ENCODE measurements at regions not wholly inside any gene's neighbourhood (a gene's known extent, or its start where the extent isn't known, plus 50 kb on each side); places are given as distances from the start of the nearest gene placed in this dataset.
"Not testable (repeated sequence)": the region's sequence is repeated elsewhere in the genome, so short reads cannot be mapped to it uniquely, and the experiment has no call there.

GRCh38 chrX:73963682-73964081 is 111.2 kb upstream of the XIST start:
- Histone ChIP-seq H3K9me3 (ENCODE audit: control extremely low read depth in 1 of 3, control insufficient read depth in 2 of 3, insufficient read depth in 1 of 3, low read length in 2 of 3) (no peaks in the 10 kb centered on the region), H3K79me2 (ENCODE audit: control insufficient read depth, insufficient read depth, low read length) (peaks cover 80% of the 10 kb centered on the region), H3K4me1 (ENCODE audit: control insufficient read depth in 2 of 2, insufficient read depth in 2 of 2, low read length in 2 of 2) (no peaks in the 10 kb centered on the region), H3K27ac (ENCODE audit: low read length in 2 of 2) (no peak overlapping the region), H4K20me1 (ENCODE audit: control insufficient read depth, insufficient read depth, low read length, poor library complexity, severe bottlenecking) (peaks cover 15% of the 10 kb centered on the region), H2AFZ (ENCODE audit: insufficient read depth, low read depth, low read length, poor library complexity, severe bottlenecking) (no peak overlapping the region), H3K9ac (ENCODE audit: low read length) (no peak overlapping the region), H3K4me3 (ENCODE audit: control extremely low read depth in 1 of 5, extremely low read depth in 1 of 5, insufficient read depth in 1 of 5, low read depth in 2 of 5, low read length in 4 of 5) (no peak overlapping the region), H3K36me3 (replicated peaks in 1 of 2; ENCODE audit: control extremely low read depth in 1 of 2, control insufficient read depth in 1 of 2, extremely low read depth in 1 of 2, insufficient read depth in 2 of 2, low read length in 1 of 2) (peaks cover 0 to 9% of the 10 kb centered on the region in 2 experiments), H3K27me3 (replicated peaks in 1 of 4; ENCODE audit: control extremely low read depth in 1 of 4, control insufficient read depth in 3 of 4, insufficient read depth in 4 of 4, low read length in 3 of 4) (no peaks in the 10 kb centered on the region), H3K4me2 (replicated peaks; ENCODE audit: low read depth, low read length, poor library complexity, severe bottlenecking) (no peak overlapping the region)
- TF ChIP-seq CTCF (IDR thresholded peaks at IDR 0.05), result no peak
- TF ChIP-seq EZH2 (IDR thresholded peaks at IDR 0.05; ENCODE audit: borderline replicate concordance, insufficient read depth, low read depth, low read length, poor library complexity, severe bottlenecking), result no peak
- no peak overlapping the region for H3K27ac Mint-ChIP-seq
- POLR2A ChIA-PET, result no interaction called here
- no peak overlapping the region for H3K4me3 Mint-ChIP-seq
- H3K9me3 Mint-ChIP-seq (ENCODE audit: insufficient read depth), result no peaks in the 10 kb centered on the region
- intact Hi-C loops (cut with micrococcal nuclease), result no loop called here
- CTCF ChIA-PET, result no interaction called here
- no peaks in the 10 kb centered on the region for H3K27me3 Mint-ChIP-seq
- no peak for DNase-seq
- no peak for ATAC-seq (ENCODE audit: low read depth)
- WGBS (ENCODE audit: insufficient coverage), result 100% methylated on average over 4 of the region's 9 CpGs
- H3K4me1 Mint-ChIP-seq, result peaks cover 19% of the 10 kb centered on the region

- no peak overlapping the region for H3K27ac Mint-ChIP-seq
- peaks cover 87% of the 10 kb centered on the region for H3K79me2 ChIP-seq (ENCODE audit: control insufficient read depth, insufficient read depth, low read length)
These were observed 110.4 kb upstream of the XIST start for GRCh38 chrX:73962948-73963347.

GRCh38 chrX:73961867-73962266 is 109.4 kb upstream of the XIST start:
- H3K9me3 Mint-ChIP-seq (ENCODE audit: insufficient read depth); H3K4me3 Mint-ChIP-seq; H3K4me1 ChIP-seq (ENCODE audit: control insufficient read depth in 2 of 2, insufficient read depth in 2 of 2, low read length in 2 of 2); H2AFZ ChIP-seq (ENCODE audit: insufficient read depth, low read depth, low read length, poor library complexity, severe bottlenecking); intact Hi-C loops (cut with micrococcal nuclease); H3K4me3 ChIP-seq (ENCODE audit: control extremely low read depth in 1 of 5, extremely low read depth in 1 of 5, insufficient read depth in 1 of 5, low read depth in 2 of 5, low read length in 4 of 5); H3K27me3 Mint-ChIP-seq; H3K27ac Mint-ChIP-seq; H3K9me3 ChIP-seq (ENCODE audit: control extremely low read depth in 1 of 3, control insufficient read depth in 2 of 3, insufficient read depth in 1 of 3, low read length in 2 of 3); DNase-seq; CTCF ChIA-PET; ATAC-seq (ENCODE audit: low read depth); H3K27ac ChIP-seq (ENCODE audit: low read length in 2 of 2); H3K27me3 ChIP-seq (replicated peaks in 1 of 4; ENCODE audit: control extremely low read depth in 1 of 4, control insufficient read depth in 3 of 4, insufficient read depth in 4 of 4, low read length in 3 of 4); H3K9ac ChIP-seq (ENCODE audit: low read length); H3K4me2 ChIP-seq (replicated peaks; ENCODE audit: low read depth, low read length, poor library complexity, severe bottlenecking); POLR2A ChIA-PET; H3K36me3 ChIP-seq (replicated peaks in 1 of 2; ENCODE audit: control extremely low read depth in 1 of 2, control insufficient read depth in 1 of 2, extremely low read depth in 1 of 2, insufficient read depth in 2 of 2, low read length in 1 of 2): not testable (repeated sequence)
- Histone ChIP-seq H3K79me2 (ENCODE audit: control insufficient read depth, insufficient read depth, low read length) (peaks cover 94% of the 10 kb centered on the region), H4K20me1 (ENCODE audit: control insufficient read depth, insufficient read depth, low read length, poor library complexity, severe bottlenecking) (peaks cover 27% of the 10 kb centered on the region)
- no CpG with 5 or more reads among the region's 6 CpGs for WGBS (ENCODE audit: insufficient coverage)
- peaks cover 27% of the 10 kb centered on the region for H3K4me1 Mint-ChIP-seq

More at GRCh38 chrX:73962948-73963347, 110.4 kb upstream of the XIST start:
- no peak overlapping the region for H3K4me3 Mint-ChIP-seq
- ATAC-seq (ENCODE audit: low read depth), result no peak
- Histone ChIP-seq H3K9me3 (ENCODE audit: control extremely low read depth in 1 of 3, control insufficient read depth in 2 of 3, insufficient read depth in 1 of 3, low read length in 2 of 3) (no peaks in the 10 kb centered on the region), H3K9ac (ENCODE audit: low read length) (no peak overlapping the region), H2AFZ (ENCODE audit: insufficient read depth, low read depth, low read length, poor library complexity, severe bottlenecking) (no peak overlapping the region), H4K20me1 (ENCODE audit: control insufficient read depth, insufficient read depth, low read length, poor library complexity, severe bottlenecking) (peaks cover 21% of the 10 kb centered on the region), H3K27me3 (replicated peaks in 1 of 4; ENCODE audit: control extremely low read depth in 1 of 4, control insufficient read depth in 3 of 4, insufficient read depth in 4 of 4, low read length in 3 of 4) (no peaks in the 10 kb centered on the region), H3K4me3 (ENCODE audit: control extremely low read depth in 1 of 5, extremely low read depth in 1 of 5, insufficient read depth in 1 of 5, low read depth in 2 of 5, low read length in 4 of 5) (no peak overlapping the region), H3K4me2 (replicated peaks; ENCODE audit: low read depth, low read length, poor library complexity, severe bottlenecking) (no peak overlapping the region), H3K36me3 (replicated peaks in 1 of 2; ENCODE audit: control extremely low read depth in 1 of 2, control insufficient read depth in 1 of 2, extremely low read depth in 1 of 2, insufficient read depth in 2 of 2, low read length in 1 of 2) (peaks cover 0 to 9% of the 10 kb centered on the region in 2 experiments), H3K4me1 (ENCODE audit: control insufficient read depth in 2 of 2, insufficient read depth in 2 of 2, low read length in 2 of 2) (no peaks in the 10 kb centered on the region), H3K27ac (ENCODE audit: low read length in 2 of 2) (no peak overlapping the region)
- intact Hi-C loops (cut with micrococcal nuclease), result no loop called here
- ChIA-PET CTCF (no interaction called here), POLR2A (no interaction called here)
- peaks cover 23% of the 10 kb centered on the region for H3K4me1 Mint-ChIP-seq
- DNase-seq, result no peak
- H3K9me3 Mint-ChIP-seq (ENCODE audit: insufficient read depth), result no peaks in the 10 kb centered on the region
- TF ChIP-seq CTCF (IDR thresholded peaks at IDR 0.05) (no peak), EZH2 (IDR thresholded peaks at IDR 0.05; ENCODE audit: borderline replicate concordance, insufficient read depth, low read depth, low read length, poor library complexity, severe bottlenecking) (no peak)
- WGBS (ENCODE audit: insufficient coverage), result 100% methylated on average over 3 of the region's 8 CpGs
- H3K27me3 Mint-ChIP-seq, result no peaks in the 10 kb centered on the region
